Uterus (tissue), 3 donors: ENCODE measurements at regions not wholly inside any gene's neighbourhood (a gene's known extent, or its start where the extent isn't known, plus 50 kb on each side); places are given as distances from the start of the nearest gene placed in this dataset.

ENCODE experiments used
- DNase-seq, 2 donors: peaks; one replicate each; pipeline ENCODE4 v3.0.0-alpha.2; 2019 to 2020
- H3K27ac ChIP-seq, 2 donors: fragments of 200-600 bp; sonication (generic); 1 replicate in 1 of 2; 2 replicates in 1 of 2; pipeline ENCODE4 v1.5.1; 2016 to 2018
- H3K27me3 ChIP-seq, 2 donors: fragments of 200-600 bp; sonication (generic); one replicate each; pipeline ENCODE4 v1.5.1; 2018 to 2019; ENCODE audit warnings: control low read depth in 1 of 2
- H3K36me3 ChIP-seq, 2 donors: fragments of 200-600 bp; sonication (generic); one replicate each; pipeline ENCODE4 v1.5.1; 2019; ENCODE audit warnings: control low read depth in 1 of 2
- H3K4me1 ChIP-seq, 2 donors: fragments of 200-600 bp; sonication (generic); one replicate each; pipeline ENCODE4 v1.5.1; 2018 to 2019; ENCODE audit warnings: control low read depth in 1 of 2
- H3K4me3 ChIP-seq, 2 donors: fragments of 200-600 bp; sonication (generic); 1 replicate in 1 of 2; 2 replicates in 1 of 2; pipeline ENCODE4 v1.5.1; 2018 to 2019; ENCODE audit warnings: mild to moderate bottlenecking in 1 of 2
- H3K9me3 ChIP-seq, 2 donors: fragments of 200-600 bp; sonication (generic); one replicate each; pipeline ENCODE4 v1.5.1; 2019; ENCODE audit warnings: control low read depth in 1 of 2
- POLR2A ChIP-seq, 2 donors: fragments of 450-650 bp; IDR thresholded peaks; one replicate each; pipeline ENCODE4 v1.6.1; 2016; ENCODE audit warnings: antibody characterized with exemption in 2 of 2, mild to moderate bottlenecking in 1 of 2, moderate library complexity in 1 of 2
- intact Hi-C: fragments of 100-400 bp; cut with DNase I; formaldehyde crosslinking; loops from one replicate; pipeline ENCODE4 v1.15.1; 2023; ENCODE audit warnings: low total_unique reads
- TF ChIP-seq, protein P1 (sequence below), 4 experiments: fragments of 200-600 bp in 2 of 4; fragments of 450-650 bp in 2 of 4; sonication (generic) in 2 of 4; IDR thresholded peaks; one replicate each; pipeline ENCODE4 v1.5.1; 2016 to 2019; ENCODE audit warnings: antibody characterized with exemption in 4 of 4, mild to moderate bottlenecking in 2 of 4, moderate library complexity in 1 of 4
- donor health status: DM: yes; HTN: yes; CAD: no.

DNA sequence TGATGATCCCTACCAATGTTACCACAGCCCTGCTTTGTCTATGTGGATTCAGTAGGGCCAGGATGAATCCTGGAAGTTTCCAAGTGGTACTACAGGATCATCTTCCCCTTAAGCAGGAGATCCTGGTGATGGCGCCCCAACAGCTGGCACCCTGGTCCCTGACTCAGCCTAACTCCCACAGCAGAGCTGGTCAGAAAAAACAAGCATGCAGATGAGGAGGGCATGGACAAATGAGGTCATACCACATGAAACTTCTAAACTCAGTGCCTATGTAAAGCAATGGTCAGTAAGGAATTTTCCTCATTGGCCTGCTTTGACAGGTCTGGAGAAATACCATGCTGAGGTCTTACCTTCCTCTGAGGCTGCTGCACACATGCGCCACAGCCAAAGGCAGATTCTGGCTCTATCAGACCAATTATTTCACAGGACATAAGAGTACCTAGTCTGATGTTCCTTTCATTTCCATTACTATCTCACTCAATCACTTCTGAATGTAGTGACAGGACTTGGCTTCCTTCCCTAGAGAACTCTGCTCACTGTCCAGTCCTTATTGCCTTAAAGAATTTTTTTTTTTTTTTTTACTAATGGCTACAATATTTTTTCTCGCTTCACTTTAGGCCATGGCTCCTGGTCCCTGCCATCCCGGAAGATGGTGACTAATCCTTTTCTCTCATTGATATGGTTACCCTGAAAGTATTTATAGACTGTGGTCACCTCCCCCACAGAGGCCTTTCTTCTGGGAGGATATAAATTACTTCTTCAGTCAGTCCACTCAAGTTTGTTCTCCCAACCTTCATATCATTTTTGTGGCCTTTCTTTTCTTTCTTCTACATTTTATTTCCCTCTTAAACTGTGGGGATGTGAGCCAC, 525.2 kb upstream of the PSMD7 start:
- TF ChIP-seq POLR2A (IDR thresholded peaks at IDR 0.05): no peak
- TF ChIP-seq, protein P1, sequence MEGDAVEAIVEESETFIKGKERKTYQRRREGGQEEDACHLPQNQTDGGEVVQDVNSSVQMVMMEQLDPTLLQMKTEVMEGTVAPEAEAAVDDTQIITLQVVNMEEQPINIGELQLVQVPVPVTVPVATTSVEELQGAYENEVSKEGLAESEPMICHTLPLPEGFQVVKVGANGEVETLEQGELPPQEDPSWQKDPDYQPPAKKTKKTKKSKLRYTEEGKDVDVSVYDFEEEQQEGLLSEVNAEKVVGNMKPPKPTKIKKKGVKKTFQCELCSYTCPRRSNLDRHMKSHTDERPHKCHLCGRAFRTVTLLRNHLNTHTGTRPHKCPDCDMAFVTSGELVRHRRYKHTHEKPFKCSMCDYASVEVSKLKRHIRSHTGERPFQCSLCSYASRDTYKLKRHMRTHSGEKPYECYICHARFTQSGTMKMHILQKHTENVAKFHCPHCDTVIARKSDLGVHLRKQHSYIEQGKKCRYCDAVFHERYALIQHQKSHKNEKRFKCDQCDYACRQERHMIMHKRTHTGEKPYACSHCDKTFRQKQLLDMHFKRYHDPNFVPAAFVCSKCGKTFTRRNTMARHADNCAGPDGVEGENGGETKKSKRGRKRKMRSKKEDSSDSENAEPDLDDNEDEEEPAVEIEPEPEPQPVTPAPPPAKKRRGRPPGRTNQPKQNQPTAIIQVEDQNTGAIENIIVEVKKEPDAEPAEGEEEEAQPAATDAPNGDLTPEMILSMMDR (IDR thresholded peaks at IDR 0.05): no peak
- H3K27me3 ChIP-seq: no peaks in the 10 kb centered on the region
- H3K4me1 ChIP-seq: no peaks in the 10 kb centered on the region
- no peak for DNase-seq
- H3K27ac ChIP-seq: no peak overlapping the region
- H3K36me3 ChIP-seq: no peaks in the 10 kb centered on the region
- no peaks in the 10 kb centered on the region for H3K9me3 ChIP-seq
- intact Hi-C loops: no loop called here
- no peak overlapping the region for H3K4me3 ChIP-seq

DNA sequence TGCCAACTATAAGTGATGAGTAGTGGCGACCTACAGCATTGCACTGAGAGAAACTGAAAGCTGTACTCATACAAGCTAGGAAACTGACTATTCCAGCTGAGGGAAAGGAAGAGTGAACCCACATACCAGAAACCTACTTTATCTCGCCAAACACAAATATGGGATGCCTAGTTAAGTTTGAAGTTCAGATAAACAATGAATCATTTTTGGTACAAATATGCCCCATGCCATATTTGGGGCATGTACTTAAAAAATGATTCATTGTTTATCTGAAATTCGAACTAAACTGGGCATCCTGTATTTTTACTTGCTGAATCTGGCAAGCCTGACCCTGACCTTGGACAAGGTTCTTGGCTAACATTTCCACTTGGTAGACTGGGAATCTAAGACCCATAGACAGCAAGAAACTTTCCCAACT, 527.8 kb upstream of the PSMD7 start:
- H3K9me3 ChIP-seq: no peaks in the 10 kb centered on the region
- H3K27ac ChIP-seq: no peak overlapping the region
- H3K27me3 ChIP-seq: no peaks in the 10 kb centered on the region
- no peaks in the 10 kb centered on the region for H3K4me1 ChIP-seq
- H3K36me3 ChIP-seq: no peaks in the 10 kb centered on the region
- no peak for DNase-seq
- intact Hi-C loops: no loop called here
- no peak overlapping the region for H3K4me3 ChIP-seq
- TF ChIP-seq, protein P1 (IDR thresholded peaks at IDR 0.05): no peak
- no peak for TF ChIP-seq POLR2A (IDR thresholded peaks at IDR 0.05)

- intact Hi-C loops: no loop called here
- Histone ChIP-seq H3K4me3 (no peak overlapping the region), H3K9me3 (no peaks in the 10 kb centered on the region), H3K4me1 (no peaks in the 10 kb centered on the region), H3K36me3 (no peaks in the 10 kb centered on the region), H3K27me3 (no peaks in the 10 kb centered on the region), H3K27ac (no peak overlapping the region)
- no peak for DNase-seq
- no peak for TF ChIP-seq POLR2A (IDR thresholded peaks at IDR 0.05)
- TF ChIP-seq, protein P1 (IDR thresholded peaks at IDR 0.05): no peak
These were observed 532.3 kb upstream of the PSMD7 start for GRCh38 chr16:73764321-73764720.

GRCh38 chr16:73756289-73757178, 540.1 kb upstream of the PSMD7 start:
- Histone ChIP-seq H3K9me3 (no peaks in the 10 kb centered on the region), H3K36me3 (no peaks in the 10 kb centered on the region), H3K4me3 (no peak overlapping the region), H3K4me1 (no peaks in the 10 kb centered on the region), H3K27ac (no peak overlapping the region), H3K27me3 (no peaks in the 10 kb centered on the region)
- DNase-seq: no peak
- TF ChIP-seq, protein P1 (IDR thresholded peaks at IDR 0.05): no peak
- no peak for TF ChIP-seq POLR2A (IDR thresholded peaks at IDR 0.05)
- intact Hi-C loops: no loop called here

- intact Hi-C loops: no loop called here
- no peak overlapping the region for H3K4me3 ChIP-seq
- no peak for DNase-seq
- no peak for TF ChIP-seq POLR2A (IDR thresholded peaks at IDR 0.05)
- TF ChIP-seq, protein P1 (IDR thresholded peaks at IDR 0.05): no peak
- H3K4me1 ChIP-seq: no peaks in the 10 kb centered on the region
- no peaks in the 10 kb centered on the region for H3K9me3 ChIP-seq
- H3K27me3 ChIP-seq: no peaks in the 10 kb centered on the region
- H3K36me3 ChIP-seq: no peaks in the 10 kb centered on the region
- no peak overlapping the region for H3K27ac ChIP-seq
These were observed 542.7 kb upstream of the PSMD7 start for GRCh38 chr16:73753931-73754330.
